ENCODE measurements at regions not wholly inside any gene's neighbourhood (a gene's known extent, or its start where the extent isn't known, plus 50 kb on each side); places are given as distances from the start of the nearest gene placed in this dataset.

- TF ChIP-seq CTCF (IDR thresholded peaks at IDR 0.05) (no peak), POLR2A (IDR thresholded peaks at IDR 0.05) (no peak), EP300 (IDR thresholded peaks at IDR 0.05) (no peak)
Measured at GRCh38 chr14:53630336-53630735, 326.3 kb downstream of the BMP4 start.
